ENCODE measurements at regions not wholly inside any gene's neighbourhood (a gene's known extent, or its start where the extent isn't known, plus 50 kb on each side); places are given as distances from the start of the nearest gene placed in this dataset.
A peak's percentile ranks its signal among the peaks of the same experiment; 100 is the strongest.

- no peak overlapping the region for H3K27ac ChIP-seq (ENCODE audit: low read depth, low read length)
- H3K9ac ChIP-seq (ENCODE audit: low read length) = no peak overlapping the region
- no CpG with 5 or more reads among the region's 1 CpG for whole genome bisulfite sequencing (ENCODE audit: extremely low coverage, insufficient coverage, low lambda C conversion rate)
- H3K4ac ChIP-seq (ENCODE audit: low read depth, low read length) = no peak overlapping the region
- no peak overlapping the region for H3K23ac ChIP-seq (ENCODE audit: low read length)
- no peak overlapping the region for H2BK120ac ChIP-seq (ENCODE audit: low read depth, low read length)
- H3K56ac ChIP-seq (ENCODE audit: low read length) = no peak overlapping the region
- H3K79me1 ChIP-seq (ENCODE audit: low read length) = no peaks in the 10 kb centered on the region
- H3K18ac ChIP-seq (ENCODE audit: low read length) = no peak overlapping the region
- no peak overlapping the region for H3K4me3 ChIP-seq (ENCODE audit: low read length)
- H3K27me3 ChIP-seq (ENCODE audit: insufficient read depth, low read length, poor library complexity) = no peaks in the 10 kb centered on the region
- H3K79me2 ChIP-seq (ENCODE audit: control insufficient read depth, insufficient read depth, low read length) = no peaks in the 10 kb centered on the region
- no peak overlapping the region for H2AK5ac ChIP-seq (ENCODE audit: low read length)
- no peak overlapping the region for H3K4me2 ChIP-seq (ENCODE audit: low read length)
- H3K4me1 ChIP-seq (ENCODE audit: control insufficient read depth, low read depth, low read length) = no peaks in the 10 kb centered on the region
- no peak overlapping the region for H2BK5ac ChIP-seq (ENCODE audit: low read length)
- H4K5ac ChIP-seq (ENCODE audit: low read length) = no peak overlapping the region
- DNase-seq = no peak
- H4K8ac ChIP-seq (ENCODE audit: low read depth, low read length) = no peak overlapping the region
- no peak overlapping the region for H2BK15ac ChIP-seq (replicated peaks; ENCODE audit: low read depth)
- H3K36me3 ChIP-seq (ENCODE audit: control insufficient read depth, insufficient read depth, low read length) = no peaks in the 10 kb centered on the region
Measured at GRCh38 chr17:51389875-51390274, 129.5 kb downstream of the UTP18 start.

GRCh38 chr17:51391982-51392654, 131.8 kb downstream of the UTP18 start:
- no peak overlapping the region for H2BK5ac ChIP-seq (ENCODE audit: low read length)
- H3K36me3 ChIP-seq (ENCODE audit: control insufficient read depth, insufficient read depth, low read length) = no peaks in the 10 kb centered on the region
- no peak overlapping the region for H4K5ac ChIP-seq (ENCODE audit: low read length)
- H3K9ac ChIP-seq (ENCODE audit: low read length) = no peak overlapping the region
- H2BK15ac ChIP-seq (replicated peaks; ENCODE audit: low read depth) = no peak overlapping the region
- H3K4me3 ChIP-seq (ENCODE audit: low read length) = no peak overlapping the region
- H3K79me2 ChIP-seq (ENCODE audit: control insufficient read depth, insufficient read depth, low read length) = no peaks in the 10 kb centered on the region
- no peak overlapping the region for H3K4me2 ChIP-seq (ENCODE audit: low read length)
- H3K18ac ChIP-seq (ENCODE audit: low read length) = no peak overlapping the region
- no peaks in the 10 kb centered on the region for H3K79me1 ChIP-seq (ENCODE audit: low read length)
- no peak overlapping the region for H3K56ac ChIP-seq (ENCODE audit: low read length)
- H3K27me3 ChIP-seq (ENCODE audit: insufficient read depth, low read length, poor library complexity) = no peaks in the 10 kb centered on the region
- H2AK5ac ChIP-seq (ENCODE audit: low read length) = no peak overlapping the region
- H3K4ac ChIP-seq (ENCODE audit: low read depth, low read length) = no peak overlapping the region
- H3K27ac ChIP-seq (ENCODE audit: low read depth, low read length) = no peak overlapping the region
- no peak overlapping the region for H3K23ac ChIP-seq (ENCODE audit: low read length)
- H2BK120ac ChIP-seq (ENCODE audit: low read depth, low read length) = no peak overlapping the region
- WGBS (ENCODE audit: extremely low coverage, insufficient coverage, low lambda C conversion rate) = no CpG with 5 or more reads among the region's 8 CpGs
- no peak overlapping the region for H4K8ac ChIP-seq (ENCODE audit: low read depth, low read length)
- DNase-seq = peak; percentile 87
- no peaks in the 10 kb centered on the region for H3K4me1 ChIP-seq (ENCODE audit: control insufficient read depth, low read depth, low read length)

- no peak overlapping the region for H3K23ac ChIP-seq (ENCODE audit: low read length)
- no peak overlapping the region for H3K56ac ChIP-seq (ENCODE audit: low read length)
- no CpG with 5 or more reads among the region's 6 CpGs for WGBS (ENCODE audit: extremely low coverage, insufficient coverage, low lambda C conversion rate)
- H3K27ac ChIP-seq (ENCODE audit: low read depth, low read length) = no peak overlapping the region
- no peaks in the 10 kb centered on the region for H3K36me3 ChIP-seq (ENCODE audit: control insufficient read depth, insufficient read depth, low read length)
- H3K79me2 ChIP-seq (ENCODE audit: control insufficient read depth, insufficient read depth, low read length) = no peaks in the 10 kb centered on the region
- H3K9ac ChIP-seq (ENCODE audit: low read length) = no peak overlapping the region
- no peak overlapping the region for H2BK15ac ChIP-seq (replicated peaks; ENCODE audit: low read depth)
- H3K79me1 ChIP-seq (ENCODE audit: low read length) = no peaks in the 10 kb centered on the region
- no peak overlapping the region for H4K5ac ChIP-seq (ENCODE audit: low read length)
- no peak overlapping the region for H3K18ac ChIP-seq (ENCODE audit: low read length)
- H3K4me3 ChIP-seq (ENCODE audit: low read length) = no peak overlapping the region
- no peaks in the 10 kb centered on the region for H3K27me3 ChIP-seq (ENCODE audit: insufficient read depth, low read length, poor library complexity)
- DNase-seq = no peak
- no peak overlapping the region for H2AK5ac ChIP-seq (ENCODE audit: low read length)
- no peak overlapping the region for H3K4ac ChIP-seq (ENCODE audit: low read depth, low read length)
- H4K8ac ChIP-seq (ENCODE audit: low read depth, low read length) = no peak overlapping the region
- H2BK120ac ChIP-seq (ENCODE audit: low read depth, low read length) = no peak overlapping the region
- peaks cover 5% of the 10 kb centered on the region for H3K4me1 ChIP-seq (ENCODE audit: control insufficient read depth, low read depth, low read length)
- H3K4me2 ChIP-seq (ENCODE audit: low read length) = no peak overlapping the region
- H2BK5ac ChIP-seq (ENCODE audit: low read length) = no peak overlapping the region
Measured at GRCh38 chr17:51395621-51396020, 135.3 kb downstream of the UTP18 start.

GRCh38 chr17:51397361-51398127, 137.2 kb downstream of the UTP18 start:
- H3K27me3 ChIP-seq (ENCODE audit: insufficient read depth, low read length, poor library complexity) = no peaks in the 10 kb centered on the region
- H3K36me3 ChIP-seq (ENCODE audit: control insufficient read depth, insufficient read depth, low read length) = no peaks in the 10 kb centered on the region
- H3K4me3 ChIP-seq (ENCODE audit: low read length) = no peak overlapping the region
- H2BK15ac ChIP-seq (replicated peaks; ENCODE audit: low read depth) = no peak overlapping the region
- no peak overlapping the region for H3K4me2 ChIP-seq (ENCODE audit: low read length)
- H3K4me1 ChIP-seq (ENCODE audit: control insufficient read depth, low read depth, low read length) = peaks cover 5% of the 10 kb centered on the region
- H3K18ac ChIP-seq (ENCODE audit: low read length) = no peak overlapping the region
- no peaks in the 10 kb centered on the region for H3K79me1 ChIP-seq (ENCODE audit: low read length)
- no peak overlapping the region for H3K23ac ChIP-seq (ENCODE audit: low read length)
- no peak overlapping the region for H2BK120ac ChIP-seq (ENCODE audit: low read depth, low read length)
- peak; percentile 93 for DNase-seq
- no peak overlapping the region for H3K56ac ChIP-seq (ENCODE audit: low read length)
- no peak overlapping the region for H3K9ac ChIP-seq (ENCODE audit: low read length)
- no peak overlapping the region for H4K8ac ChIP-seq (ENCODE audit: low read depth, low read length)
- H3K27ac ChIP-seq (ENCODE audit: low read depth, low read length) = no peak overlapping the region
- no peak overlapping the region for H2BK5ac ChIP-seq (ENCODE audit: low read length)
- H4K5ac ChIP-seq (ENCODE audit: low read length) = no peak overlapping the region
- WGBS (ENCODE audit: extremely low coverage, insufficient coverage, low lambda C conversion rate) = no CpG with 5 or more reads among the region's 8 CpGs
- H3K79me2 ChIP-seq (ENCODE audit: control insufficient read depth, insufficient read depth, low read length) = no peaks in the 10 kb centered on the region
- no peak overlapping the region for H2AK5ac ChIP-seq (ENCODE audit: low read length)
- H3K4ac ChIP-seq (ENCODE audit: low read depth, low read length) = no peak overlapping the region

GRCh38 chr17:51398128-51398525, 137.8 kb downstream of the UTP18 start:
- Histone ChIP-seq H3K4ac (ENCODE audit: low read depth, low read length) (no peak overlapping the region), H3K18ac (ENCODE audit: low read length) (no peak overlapping the region)
- WGBS (ENCODE audit: extremely low coverage, insufficient coverage, low lambda C conversion rate) = no CpG with 5 or more reads among the region's 5 CpGs

More at GRCh38 chr17:51398128-51398525, 137.8 kb downstream of the UTP18 start:
- no peak for DNase-seq
- no peaks in the 10 kb centered on the region for H3K27me3 ChIP-seq (ENCODE audit: insufficient read depth, low read length, poor library complexity)
- no peak overlapping the region for H3K56ac ChIP-seq (ENCODE audit: low read length)
- H3K79me2 ChIP-seq (ENCODE audit: control insufficient read depth, insufficient read depth, low read length) = no peaks in the 10 kb centered on the region
- no peak overlapping the region for H4K8ac ChIP-seq (ENCODE audit: low read depth, low read length)
- H3K36me3 ChIP-seq (ENCODE audit: control insufficient read depth, insufficient read depth, low read length) = no peaks in the 10 kb centered on the region
- no peak overlapping the region for H3K23ac ChIP-seq (ENCODE audit: low read length)
- no peaks in the 10 kb centered on the region for H3K79me1 ChIP-seq (ENCODE audit: low read length)
- no peak overlapping the region for H2AK5ac ChIP-seq (ENCODE audit: low read length)
- peaks cover 5% of the 10 kb centered on the region for H3K4me1 ChIP-seq (ENCODE audit: control insufficient read depth, low read depth, low read length)
- H2BK15ac ChIP-seq (replicated peaks; ENCODE audit: low read depth) = no peak overlapping the region
- no peak overlapping the region for H3K9ac ChIP-seq (ENCODE audit: low read length)
- H2BK120ac ChIP-seq (ENCODE audit: low read depth, low read length) = no peak overlapping the region
- H4K5ac ChIP-seq (ENCODE audit: low read length) = no peak overlapping the region
- no peak overlapping the region for H2BK5ac ChIP-seq (ENCODE audit: low read length)
- H3K27ac ChIP-seq (ENCODE audit: low read depth, low read length) = no peak overlapping the region
- H3K4me3 ChIP-seq (ENCODE audit: low read length) = no peak overlapping the region
- H3K4me2 ChIP-seq (ENCODE audit: low read length) = no peak overlapping the region
